ENCODE measurements at regions not wholly inside any gene's neighbourhood (a gene's known extent, or its start where the extent isn't known, plus 50 kb on each side); places are given as distances from the start of the nearest gene placed in this dataset.

DNA sequence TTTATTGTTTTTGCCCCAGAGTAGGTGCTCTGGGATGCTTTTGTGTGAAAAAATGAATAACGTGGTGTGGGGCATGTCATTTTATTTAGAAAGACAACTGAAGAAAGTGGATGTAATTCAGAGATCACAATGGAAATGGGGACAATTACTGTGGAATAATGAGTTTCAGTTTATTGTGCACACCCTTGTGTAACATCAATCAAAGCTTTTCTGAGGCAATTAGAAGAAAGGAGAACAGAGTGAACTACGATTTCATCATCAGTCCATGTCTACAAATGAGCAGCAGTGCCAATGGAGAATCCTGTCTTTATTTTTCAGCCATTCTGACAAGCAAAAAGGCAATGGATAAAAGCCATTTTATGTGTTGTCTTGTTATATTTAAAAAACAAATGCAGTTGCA is 339.2 kb downstream of the TMA16 start:
- Mint-ChIP-seq H3K36me3 (no peaks in the 10 kb centered on the region), H3K9me3 (no peaks in the 10 kb centered on the region), H3K27ac (no peak overlapping the region), H3K27me3 (no peaks in the 10 kb centered on the region), H3K4me3 (no peak overlapping the region), H3K4me1 (no peaks in the 10 kb centered on the region)
- ATAC-seq (ENCODE audit: low read depth) = no peak
- no peak for DNase-seq
- POLR2A ChIA-PET = no interaction called here

GRCh38 chr4:163846008-163846407 is 351.5 kb downstream of the TMA16 start:
- no peak overlapping the region for H3K27ac Mint-ChIP-seq
- H3K9me3 Mint-ChIP-seq = no peaks in the 10 kb centered on the region
- no peaks in the 10 kb centered on the region for H3K27me3 Mint-ChIP-seq
- POLR2A ChIA-PET = no interaction called here
- no peaks in the 10 kb centered on the region for H3K36me3 Mint-ChIP-seq
- no peaks in the 10 kb centered on the region for H3K4me1 Mint-ChIP-seq
- ATAC-seq (ENCODE audit: low read depth) = no peak
- no peak for DNase-seq
- no peak overlapping the region for H3K4me3 Mint-ChIP-seq

DNA sequence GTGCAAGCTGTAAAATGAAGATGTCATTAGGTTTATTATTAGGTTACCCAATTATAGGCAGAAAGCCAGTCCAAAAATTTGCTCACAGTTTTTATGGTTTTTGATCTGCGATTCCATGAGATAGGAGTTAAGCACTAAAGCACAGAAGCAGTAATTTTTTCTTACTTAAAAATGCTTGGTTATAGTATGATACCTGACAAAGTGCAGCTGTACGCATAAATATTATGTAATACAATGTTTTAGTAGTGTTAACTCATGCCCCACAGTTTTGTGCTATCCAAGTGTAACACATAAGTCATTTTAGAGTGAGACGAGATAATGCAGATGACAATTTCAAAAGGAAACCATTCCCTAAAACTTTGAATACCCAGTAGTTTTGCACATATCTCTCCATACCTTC is 357.8 kb downstream of the TMA16 start:
- no peaks in the 10 kb centered on the region for H3K9me3 Mint-ChIP-seq
- no peak overlapping the region for H3K27ac Mint-ChIP-seq
- ATAC-seq (ENCODE audit: low read depth) = no peak
- no peaks in the 10 kb centered on the region for H3K4me1 Mint-ChIP-seq
- no peak for DNase-seq
- POLR2A ChIA-PET = no interaction called here
- no peaks in the 10 kb centered on the region for H3K27me3 Mint-ChIP-seq
- H3K4me3 Mint-ChIP-seq = no peak overlapping the region
- no peaks in the 10 kb centered on the region for H3K36me3 Mint-ChIP-seq

GRCh38 chr4:163857903-163858302 is 363.4 kb downstream of the TMA16 start:
- DNase-seq (no peak), ATAC-seq (ENCODE audit: low read depth) (no peak)
- Mint-ChIP-seq H3K27me3 (no peaks in the 10 kb centered on the region), H3K36me3 (no peaks in the 10 kb centered on the region), H3K27ac (no peak overlapping the region), H3K9me3 (no peaks in the 10 kb centered on the region), H3K4me3 (no peak overlapping the region), H3K4me1 (no peaks in the 10 kb centered on the region)
- POLR2A ChIA-PET = no interaction called here

DNA sequence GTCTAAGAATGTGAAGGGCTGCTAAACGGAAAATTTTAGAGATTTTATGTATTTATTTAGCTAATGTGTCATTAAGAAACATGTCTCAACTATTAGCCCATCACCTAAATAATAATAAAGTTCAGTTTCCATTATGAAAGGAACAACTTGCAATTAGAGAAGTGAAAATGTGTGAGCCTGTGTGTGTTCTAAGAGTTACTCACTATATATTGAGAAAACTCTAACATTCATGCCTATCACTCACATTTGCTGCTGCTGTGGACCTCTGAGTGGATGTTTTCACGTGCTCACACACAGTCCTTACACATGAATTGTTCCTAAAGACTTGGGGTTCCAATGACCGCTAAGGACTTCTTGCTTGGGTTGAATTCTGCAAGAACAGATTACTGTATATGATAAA is 364.0 kb downstream of the TMA16 start:
- Mint-ChIP-seq H3K36me3 (no peaks in the 10 kb centered on the region), H3K9me3 (no peaks in the 10 kb centered on the region), H3K27me3 (no peaks in the 10 kb centered on the region), H3K4me3 (no peak overlapping the region), H3K4me1 (no peaks in the 10 kb centered on the region), H3K27ac (no peak overlapping the region)
- DNase-seq (no peak), ATAC-seq (ENCODE audit: low read depth) (no peak)
- POLR2A ChIA-PET = no interaction called here

- Mint-ChIP-seq H3K36me3 (no peaks in the 10 kb centered on the region), H3K9me3 (no peaks in the 10 kb centered on the region), H3K4me1 (no peaks in the 10 kb centered on the region)
These were observed 368.6 kb downstream of the TMA16 start for GRCh38 chr4:163863082-163863481.

DNA sequence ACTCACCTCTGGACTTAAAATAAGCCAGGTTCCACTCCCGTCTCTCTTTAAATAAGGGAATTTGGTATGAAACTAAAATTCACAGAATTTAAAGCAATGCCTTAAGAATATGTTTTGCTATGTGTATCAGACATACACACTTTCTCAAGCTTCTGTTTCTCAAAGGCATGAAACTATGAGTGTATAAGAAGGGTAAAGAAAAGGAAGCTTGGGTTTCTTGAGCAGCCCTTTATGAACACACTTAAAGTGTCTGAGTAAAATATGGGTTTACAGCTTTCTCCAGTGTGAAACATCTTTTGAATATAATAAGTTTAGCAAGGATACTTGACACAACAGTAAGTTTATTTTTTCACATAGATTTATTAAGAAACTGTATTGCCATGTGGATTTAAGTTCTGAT is 370.5 kb downstream of the TMA16 start:
- H3K27ac Mint-ChIP-seq = no peak overlapping the region
- no peaks in the 10 kb centered on the region for H3K36me3 Mint-ChIP-seq
- H3K27me3 Mint-ChIP-seq = no peaks in the 10 kb centered on the region
- no peak overlapping the region for H3K4me3 Mint-ChIP-seq
- DNase-seq (no peak), ATAC-seq (ENCODE audit: low read depth) (no peak)
- no peaks in the 10 kb centered on the region for H3K4me1 Mint-ChIP-seq
- POLR2A ChIA-PET = no interaction called here
- no peaks in the 10 kb centered on the region for H3K9me3 Mint-ChIP-seq

More at GRCh38 chr4:163863082-163863481, 368.6 kb downstream of the TMA16 start:
- Mint-ChIP-seq H3K4me3 (no peak overlapping the region), H3K27ac (no peak overlapping the region), H3K27me3 (no peaks in the 10 kb centered on the region)
- POLR2A ChIA-PET = no interaction called here
- ATAC-seq (ENCODE audit: low read depth) (no peak), DNase-seq (no peak)

DNA sequence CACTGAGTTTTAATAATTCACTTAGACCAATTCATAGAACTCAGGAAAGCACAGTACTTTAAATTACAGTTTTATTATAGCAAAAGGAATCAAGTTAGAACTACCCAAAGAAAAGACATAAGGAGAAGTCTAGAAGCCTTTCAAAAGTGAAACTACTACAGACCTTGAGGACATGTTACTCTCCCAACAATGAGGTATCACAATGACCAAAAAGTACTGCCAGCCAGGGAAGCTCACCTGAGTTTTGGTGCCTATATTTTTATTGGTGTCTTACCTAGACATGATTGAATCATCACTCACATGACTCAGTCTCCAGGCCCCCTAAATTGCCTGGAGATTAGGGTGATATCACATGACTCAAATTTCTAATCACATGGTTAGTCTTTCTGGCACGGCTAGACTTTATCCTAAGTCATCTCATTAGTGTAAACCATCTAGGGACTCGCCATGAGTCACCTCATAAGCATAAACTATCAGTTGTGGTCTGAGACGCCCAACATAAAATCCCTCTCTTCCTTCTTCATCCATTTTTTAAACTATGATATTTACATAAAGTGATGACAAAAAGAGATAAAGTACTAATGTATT is 372.3 kb downstream of the TMA16 start:
- Mint-ChIP-seq H3K4me3 (no peak overlapping the region), H3K4me1 (no peaks in the 10 kb centered on the region), H3K27ac (no peak overlapping the region), H3K9me3 (no peaks in the 10 kb centered on the region), H3K36me3 (no peaks in the 10 kb centered on the region), H3K27me3 (no peaks in the 10 kb centered on the region)
- DNase-seq (no peak), ATAC-seq (ENCODE audit: low read depth) (no peak)
- POLR2A ChIA-PET = no interaction called here

DNA sequence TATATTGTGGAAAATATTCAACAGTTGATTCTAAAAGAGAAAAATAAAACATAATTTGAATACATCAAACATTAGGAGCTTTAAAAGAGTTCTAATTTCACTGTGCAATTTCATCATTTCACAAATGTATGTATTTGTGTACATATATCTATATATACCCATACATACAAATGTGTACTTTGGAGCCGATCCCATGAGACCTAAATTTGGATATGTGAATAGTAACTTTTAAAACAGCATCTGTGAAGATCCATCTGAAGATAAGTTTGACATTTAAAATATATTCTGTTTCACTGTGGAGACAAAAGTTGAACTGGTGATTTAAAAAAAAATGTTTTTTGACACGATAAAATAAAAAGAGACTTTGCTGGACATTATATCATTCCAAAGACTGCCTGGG is 374.0 kb downstream of the TMA16 start:
- Mint-ChIP-seq H3K4me3 (no peak overlapping the region), H3K4me1 (no peaks in the 10 kb centered on the region), H3K27ac (no peak overlapping the region), H3K27me3 (no peaks in the 10 kb centered on the region), H3K9me3 (no peaks in the 10 kb centered on the region), H3K36me3 (no peaks in the 10 kb centered on the region)
- ATAC-seq (ENCODE audit: low read depth) (no peak), DNase-seq (no peak)
- POLR2A ChIA-PET = no interaction called here

DNA sequence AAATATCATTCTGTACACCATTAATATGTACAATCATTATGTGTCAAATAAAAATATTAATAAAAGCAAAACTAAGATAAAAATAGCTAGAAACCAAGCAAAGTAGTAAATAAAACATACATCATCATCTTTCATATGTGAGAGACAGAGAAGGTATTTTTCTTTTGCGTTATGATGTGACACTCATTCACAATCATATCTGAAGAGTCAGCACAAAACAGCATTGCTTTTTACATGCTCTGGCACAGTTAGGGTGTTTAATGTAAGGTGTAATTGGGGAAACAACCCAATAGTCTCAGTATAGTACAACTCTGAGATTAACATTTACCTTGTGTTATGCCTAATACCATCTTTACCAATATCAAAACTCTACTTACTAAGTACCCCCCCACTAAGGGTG is 376.6 kb downstream of the TMA16 start:
- Mint-ChIP-seq H3K4me1 (no peaks in the 10 kb centered on the region), H3K27ac (no peak overlapping the region), H3K9me3 (no peaks in the 10 kb centered on the region), H3K36me3 (no peaks in the 10 kb centered on the region), H3K4me3 (no peak overlapping the region), H3K27me3 (no peaks in the 10 kb centered on the region)
- POLR2A ChIA-PET = no interaction called here
- no peak for ATAC-seq (ENCODE audit: low read depth)
- DNase-seq = no peak

DNA sequence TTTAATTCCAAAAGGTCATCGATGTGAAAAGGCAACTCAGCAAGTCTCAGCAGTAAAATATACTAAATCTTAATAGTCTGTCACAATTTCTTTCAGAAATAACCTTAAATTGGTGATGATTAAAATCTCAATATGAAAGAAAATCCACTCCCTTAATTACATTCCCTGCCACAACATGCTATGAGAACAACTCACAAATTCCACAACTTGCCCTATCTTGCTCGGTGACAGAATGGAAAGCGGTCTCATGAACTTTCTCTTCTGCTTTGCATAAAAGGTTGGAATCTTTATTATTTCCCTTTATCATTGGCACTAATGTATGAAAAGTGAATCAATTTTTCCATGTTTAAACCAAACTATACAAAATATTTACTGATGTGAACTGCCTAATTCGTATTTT is 380.8 kb downstream of the TMA16 start:
- H3K27me3 Mint-ChIP-seq = no peaks in the 10 kb centered on the region
- no peak for ATAC-seq (ENCODE audit: low read depth)
- no peak overlapping the region for H3K4me3 Mint-ChIP-seq
- no peaks in the 10 kb centered on the region for H3K4me1 Mint-ChIP-seq
- H3K9me3 Mint-ChIP-seq = no peaks in the 10 kb centered on the region
- no peak for DNase-seq
- POLR2A ChIA-PET = no interaction called here
- H3K27ac Mint-ChIP-seq = no peak overlapping the region
- no peaks in the 10 kb centered on the region for H3K36me3 Mint-ChIP-seq

DNA sequence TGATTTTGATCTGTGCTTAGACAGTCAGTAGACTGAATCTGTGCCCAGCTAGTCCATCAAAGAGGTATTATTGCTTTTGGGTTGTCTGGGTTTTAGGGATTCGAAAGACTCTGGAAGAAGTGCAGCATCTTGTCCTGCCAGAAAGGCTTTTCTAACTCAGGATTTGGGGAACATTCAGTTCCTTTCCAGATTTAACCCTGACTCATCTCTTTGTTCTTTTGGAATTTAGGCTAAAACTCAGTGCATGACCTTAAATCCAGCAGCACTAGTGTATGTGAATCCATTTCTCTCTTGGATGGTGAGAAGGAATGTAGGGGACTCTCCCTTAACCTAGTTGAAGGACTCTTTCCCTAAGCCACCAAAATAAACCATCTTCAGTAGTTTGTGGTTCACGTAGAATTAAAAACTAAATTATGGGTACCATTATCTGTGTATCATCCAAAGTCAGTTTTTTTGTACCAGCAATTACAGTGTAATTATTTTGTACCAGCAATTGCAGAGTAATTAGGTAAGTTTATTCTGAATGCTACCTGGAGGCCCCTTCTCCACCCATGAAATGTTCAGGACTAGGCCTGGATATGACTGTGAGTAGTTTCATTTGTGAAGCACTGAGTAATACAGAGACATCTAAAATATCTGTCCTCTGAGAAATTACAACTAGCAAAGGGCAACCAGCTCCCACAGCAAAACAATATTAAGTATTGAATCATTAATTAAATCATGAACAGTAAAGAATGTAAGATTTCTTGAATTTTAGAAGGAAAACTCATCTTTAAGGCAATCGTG is 384.0 kb downstream of the TMA16 start:
- POLR2A ChIA-PET = no interaction called here
- Mint-ChIP-seq H3K27me3 (no peaks in the 10 kb centered on the region), H3K27ac (no peak overlapping the region), H3K36me3 (no peaks in the 10 kb centered on the region), H3K9me3 (no peaks in the 10 kb centered on the region), H3K4me3 (no peak overlapping the region), H3K4me1 (no peaks in the 10 kb centered on the region)
- no peak for DNase-seq
- no peak for ATAC-seq (ENCODE audit: low read depth)

GRCh38 chr4:163892417-163892816 is 397.9 kb downstream of the TMA16 start:
- H3K4me3 Mint-ChIP-seq = no peak overlapping the region
- ATAC-seq (ENCODE audit: low read depth) = no peak
- no peaks in the 10 kb centered on the region for H3K27me3 Mint-ChIP-seq
- no peak overlapping the region for H3K27ac Mint-ChIP-seq
- H3K9me3 Mint-ChIP-seq = no peaks in the 10 kb centered on the region
- DNase-seq = no peak
- H3K36me3 Mint-ChIP-seq = no peaks in the 10 kb centered on the region
- H3K4me1 Mint-ChIP-seq = peaks cover 6% of the 10 kb centered on the region
- POLR2A ChIA-PET = no interaction called here

GRCh38 chr4:163895378-163896005 is 401.0 kb downstream of the TMA16 start:
- Mint-ChIP-seq H3K9me3 (no peaks in the 10 kb centered on the region), H3K27me3 (no peaks in the 10 kb centered on the region), H3K4me3 (no peak overlapping the region), H3K27ac (no peak overlapping the region), H3K4me1 (peaks cover 6% of the 10 kb centered on the region), H3K36me3 (no peaks in the 10 kb centered on the region)
- DNase-seq (no peak), ATAC-seq (ENCODE audit: low read depth) (no peak)
- POLR2A ChIA-PET = no interaction called here
